ENCODE measurements at regions not wholly inside any gene's neighbourhood (a gene's known extent, or its start where the extent isn't known, plus 50 kb on each side); places are given as distances from the start of the nearest gene placed in this dataset.

DNA sequence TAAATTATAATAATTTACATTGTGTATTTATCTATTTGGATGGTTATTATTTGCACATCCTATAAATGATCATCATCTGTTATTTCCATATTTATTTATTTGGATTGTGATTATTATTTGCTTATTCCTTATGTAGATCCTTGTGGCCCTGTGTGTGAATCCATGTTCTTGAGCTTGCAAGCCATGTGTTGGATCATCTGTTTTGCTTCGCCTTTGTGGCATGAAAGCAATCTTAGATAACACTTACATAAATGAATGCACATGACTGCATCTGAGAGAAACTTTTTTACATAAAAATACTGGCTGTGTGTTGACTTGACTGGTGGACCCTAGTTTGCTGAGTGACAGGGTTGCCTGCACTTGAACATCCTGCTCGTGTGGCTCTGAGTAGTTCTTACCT is 1024.5 kb upstream of the RBFOX1 start:
- Mint-ChIP-seq H3K27me3 (no peaks in the 10 kb centered on the region), H3K9me3 (ENCODE audit: low read depth) (no peaks in the 10 kb centered on the region), H3K4me3 (no peak overlapping the region), H3K4me1 (ENCODE audit: low read depth) (no peaks in the 10 kb centered on the region), H3K27ac (no peak overlapping the region), H3K36me3 (no peaks in the 10 kb centered on the region)

DNA sequence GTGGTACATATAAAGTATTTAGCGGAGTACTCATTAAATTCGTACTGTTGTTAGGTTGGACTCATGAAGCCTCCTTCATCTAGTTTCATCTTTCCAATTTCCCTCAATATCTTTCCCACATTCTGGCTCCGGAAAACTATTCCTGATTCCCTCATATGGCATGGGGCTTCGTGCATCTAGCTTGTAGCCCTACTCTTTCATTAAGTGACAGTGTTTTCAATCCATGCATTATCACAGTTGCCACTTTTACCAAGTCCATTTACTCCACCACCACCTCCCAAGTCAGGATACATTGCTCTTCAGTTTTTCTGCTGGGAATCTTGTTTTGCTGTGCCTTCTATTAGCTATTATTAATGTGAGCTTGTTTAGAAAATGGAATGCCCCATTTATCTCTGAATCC is 1032.1 kb upstream of the RBFOX1 start:
- peaks cover 4% of the 10 kb centered on the region for H3K9me3 Mint-ChIP-seq (ENCODE audit: low read depth)
- no peaks in the 10 kb centered on the region for H3K36me3 Mint-ChIP-seq
- H3K4me3 Mint-ChIP-seq, result no peak overlapping the region
- no peaks in the 10 kb centered on the region for H3K27me3 Mint-ChIP-seq
- no peak overlapping the region for H3K27ac Mint-ChIP-seq
- no peaks in the 10 kb centered on the region for H3K4me1 Mint-ChIP-seq (ENCODE audit: low read depth)

DNA sequence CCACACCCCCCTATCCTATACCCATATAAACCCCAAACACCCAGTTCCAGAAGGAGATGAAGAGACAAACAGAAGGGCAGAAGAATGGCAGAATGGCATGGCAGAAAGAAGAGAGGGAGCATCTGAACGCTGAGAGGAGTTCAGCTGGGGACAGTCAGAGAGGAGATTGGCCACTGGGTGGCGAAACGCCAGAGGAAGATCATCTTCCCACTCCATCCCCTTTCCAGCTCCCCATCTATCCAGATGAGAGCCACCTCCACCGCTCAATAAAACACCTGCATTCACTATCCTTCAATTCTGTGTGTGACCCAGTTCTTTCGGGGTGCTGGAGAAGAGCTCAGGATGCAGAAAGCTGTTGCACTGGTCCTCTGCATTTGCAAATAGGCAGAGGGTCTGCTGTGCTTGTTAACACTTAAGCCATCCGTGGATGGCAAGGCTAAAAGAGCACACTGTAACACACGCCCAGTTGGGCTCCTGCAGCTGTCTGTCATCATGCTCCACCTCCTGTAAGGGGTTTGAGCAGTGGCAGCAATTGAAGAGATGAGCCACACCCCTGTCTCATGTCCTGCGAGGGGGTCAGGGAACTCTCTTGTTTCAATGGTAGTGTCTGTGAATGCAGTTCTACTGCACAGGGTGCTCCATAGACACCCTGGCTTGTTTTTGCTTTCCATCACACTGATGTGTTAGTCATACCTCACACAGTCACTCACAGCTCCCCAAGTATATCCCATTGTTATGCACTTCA is 1034.8 kb upstream of the RBFOX1 start:
- Mint-ChIP-seq H3K9me3 (ENCODE audit: low read depth) (peaks cover 4% of the 10 kb centered on the region), H3K4me1 (ENCODE audit: low read depth) (no peaks in the 10 kb centered on the region), H3K27me3 (no peaks in the 10 kb centered on the region), H3K27ac (no peak overlapping the region), H3K36me3 (no peaks in the 10 kb centered on the region), H3K4me3 (no peak overlapping the region)

DNA sequence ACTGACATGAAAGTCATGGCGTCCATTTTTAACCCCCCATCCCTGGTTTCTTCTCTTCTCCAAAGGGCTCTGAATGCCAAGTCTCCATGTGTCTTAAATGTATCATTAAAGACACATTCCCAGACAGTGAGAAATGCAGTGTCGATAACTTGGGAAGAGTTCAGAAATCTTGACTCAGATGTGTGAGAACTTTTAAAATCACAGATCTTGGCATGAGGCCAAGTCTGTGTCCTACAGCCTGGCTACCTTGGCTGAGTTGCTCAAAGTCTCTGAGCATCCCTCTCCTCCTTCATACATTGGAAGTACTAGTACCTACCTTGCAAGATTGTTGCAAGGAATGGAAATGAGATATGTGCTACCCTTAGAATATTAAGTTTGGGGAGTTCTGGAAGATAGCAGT is 1046.5 kb upstream of the RBFOX1 start:
- H3K9me3 Mint-ChIP-seq (ENCODE audit: low read depth), result peaks cover 12% of the 10 kb centered on the region
- no peaks in the 10 kb centered on the region for H3K36me3 Mint-ChIP-seq
- H3K4me1 Mint-ChIP-seq (ENCODE audit: low read depth), result no peaks in the 10 kb centered on the region
- H3K4me3 Mint-ChIP-seq, result no peak overlapping the region
- H3K27me3 Mint-ChIP-seq, result no peaks in the 10 kb centered on the region
- no peak overlapping the region for H3K27ac Mint-ChIP-seq

DNA sequence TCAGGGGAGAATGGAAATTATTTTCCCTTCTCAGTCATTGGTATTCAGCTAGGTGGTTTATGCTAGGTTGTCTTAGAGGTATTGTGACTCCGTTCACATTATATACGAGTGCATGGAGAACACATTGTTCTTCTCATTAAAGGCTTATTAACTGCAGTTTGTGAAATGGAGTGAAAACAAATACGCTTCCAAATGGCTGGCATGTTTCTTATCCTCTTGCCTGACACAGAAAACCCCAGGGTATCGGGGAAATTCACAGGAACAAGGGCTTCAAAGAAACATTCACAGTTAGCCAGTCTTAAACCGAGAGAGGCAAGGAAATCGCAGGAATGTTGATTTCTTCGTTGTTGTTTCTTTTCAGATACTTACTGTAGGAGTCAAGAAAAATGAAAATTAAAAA is 1047.9 kb upstream of the RBFOX1 start:
- Mint-ChIP-seq H3K4me1 (ENCODE audit: low read depth) (no peaks in the 10 kb centered on the region), H3K9me3 (ENCODE audit: low read depth) (peaks cover 6% of the 10 kb centered on the region), H3K27ac (no peak overlapping the region), H3K4me3 (no peak overlapping the region), H3K27me3 (no peaks in the 10 kb centered on the region), H3K36me3 (no peaks in the 10 kb centered on the region)

DNA sequence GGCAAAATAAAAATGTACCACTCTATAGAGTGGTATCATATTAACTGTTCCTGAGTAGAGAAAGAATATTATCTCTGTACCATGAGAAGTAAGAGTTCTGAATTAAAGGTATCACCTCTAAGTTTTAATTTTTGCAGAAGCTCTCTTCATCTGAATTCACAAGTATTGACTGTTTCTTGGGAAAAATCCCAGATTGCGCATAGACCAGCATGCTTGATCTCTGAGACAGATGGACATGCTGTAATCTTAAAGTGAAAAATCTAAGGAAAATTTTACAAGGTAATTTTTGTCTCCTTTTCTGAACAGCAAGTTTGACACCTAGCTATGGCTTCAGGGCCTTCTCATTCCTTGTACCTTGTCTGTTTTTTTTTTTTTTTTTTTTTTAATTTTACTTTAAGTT is 1050.7 kb upstream of the RBFOX1 start:
- Mint-ChIP-seq H3K9me3 (ENCODE audit: low read depth) (peaks cover 3% of the 10 kb centered on the region), H3K36me3 (no peaks in the 10 kb centered on the region)

DNA sequence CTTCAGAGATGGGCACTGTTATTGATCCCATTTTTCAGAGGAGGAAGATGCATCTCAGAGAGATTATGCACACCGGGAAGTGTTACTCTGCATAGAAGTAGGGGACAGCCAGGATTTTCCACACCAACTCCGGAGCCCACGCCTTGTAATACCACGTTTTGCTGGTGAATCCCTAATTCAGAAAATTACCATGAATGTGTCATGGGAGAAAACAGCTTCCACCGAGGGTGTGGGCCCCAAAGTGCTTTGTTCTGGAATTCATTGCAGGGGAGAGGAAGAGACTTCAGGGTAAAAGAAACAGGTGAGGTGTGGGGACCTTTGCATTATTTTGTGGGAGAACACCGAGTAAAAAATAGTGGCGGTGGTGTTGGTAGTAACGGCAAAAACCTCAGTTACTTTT is 1051.4 kb upstream of the RBFOX1 start:
- no peak overlapping the region for H3K27ac Mint-ChIP-seq
- no peaks in the 10 kb centered on the region for H3K4me1 Mint-ChIP-seq (ENCODE audit: low read depth)
- H3K9me3 Mint-ChIP-seq (ENCODE audit: low read depth), result peaks cover 3% of the 10 kb centered on the region
- H3K27me3 Mint-ChIP-seq, result no peaks in the 10 kb centered on the region
- no peak overlapping the region for H3K4me3 Mint-ChIP-seq
- no peaks in the 10 kb centered on the region for H3K36me3 Mint-ChIP-seq

More for the DNA sequence above, 1050.7 kb upstream of the RBFOX1 start:
- Mint-ChIP-seq H3K4me3 (no peak overlapping the region), H3K27me3 (no peaks in the 10 kb centered on the region), H3K4me1 (ENCODE audit: low read depth) (no peaks in the 10 kb centered on the region), H3K27ac (no peak overlapping the region)

DNA sequence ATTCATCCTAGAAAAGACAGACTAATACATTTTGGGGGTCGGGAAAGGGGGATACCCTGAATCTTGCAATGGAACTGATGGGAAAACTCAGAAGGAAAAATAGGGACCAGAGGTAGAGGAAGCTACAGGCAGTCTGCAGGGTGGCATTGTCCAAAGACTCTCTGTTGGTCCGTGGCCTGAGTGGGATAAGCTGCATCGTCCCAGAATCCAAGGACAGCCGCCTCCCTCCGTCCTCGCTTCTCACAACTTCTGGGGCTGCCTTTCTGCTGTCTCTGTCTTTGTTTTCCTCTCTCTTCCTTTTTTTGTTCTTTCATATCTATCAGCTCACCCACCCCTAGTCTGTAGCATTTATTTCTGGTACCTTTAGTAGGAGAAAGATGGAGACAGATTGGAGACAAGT is 1052.6 kb upstream of the RBFOX1 start:
- peaks cover 3% of the 10 kb centered on the region for H3K9me3 Mint-ChIP-seq (ENCODE audit: low read depth)

DNA sequence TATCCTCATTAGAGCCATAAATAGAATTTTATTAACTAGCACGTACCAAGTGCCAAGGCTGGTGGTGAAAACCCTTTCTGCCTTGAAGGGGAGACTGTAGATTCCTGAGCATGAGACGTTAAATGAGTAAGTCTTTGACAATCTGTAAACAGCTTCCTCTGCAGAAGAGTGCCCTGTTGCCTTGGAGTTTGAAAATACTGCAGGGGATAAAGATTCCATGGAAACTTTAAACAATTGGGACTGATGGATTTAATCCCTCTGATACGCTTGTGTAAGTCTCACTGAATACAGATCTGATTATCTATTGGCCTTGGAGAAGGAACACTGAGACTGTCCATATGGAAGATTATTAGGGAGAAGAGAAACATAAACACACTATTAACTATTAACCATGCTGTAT is 1053.4 kb upstream of the RBFOX1 start:
- no peaks in the 10 kb centered on the region for H3K27me3 Mint-ChIP-seq
- H3K27ac Mint-ChIP-seq, result no peak overlapping the region
- no peaks in the 10 kb centered on the region for H3K36me3 Mint-ChIP-seq
- H3K9me3 Mint-ChIP-seq (ENCODE audit: low read depth), result peaks cover 3% of the 10 kb centered on the region
- no peak overlapping the region for H3K4me3 Mint-ChIP-seq
- H3K4me1 Mint-ChIP-seq (ENCODE audit: low read depth), result no peaks in the 10 kb centered on the region

More for the DNA sequence above, 1052.6 kb upstream of the RBFOX1 start:
- Mint-ChIP-seq H3K4me1 (ENCODE audit: low read depth) (no peaks in the 10 kb centered on the region), H3K4me3 (no peak overlapping the region), H3K36me3 (no peaks in the 10 kb centered on the region), H3K27me3 (no peaks in the 10 kb centered on the region), H3K27ac (no peak overlapping the region)

DNA sequence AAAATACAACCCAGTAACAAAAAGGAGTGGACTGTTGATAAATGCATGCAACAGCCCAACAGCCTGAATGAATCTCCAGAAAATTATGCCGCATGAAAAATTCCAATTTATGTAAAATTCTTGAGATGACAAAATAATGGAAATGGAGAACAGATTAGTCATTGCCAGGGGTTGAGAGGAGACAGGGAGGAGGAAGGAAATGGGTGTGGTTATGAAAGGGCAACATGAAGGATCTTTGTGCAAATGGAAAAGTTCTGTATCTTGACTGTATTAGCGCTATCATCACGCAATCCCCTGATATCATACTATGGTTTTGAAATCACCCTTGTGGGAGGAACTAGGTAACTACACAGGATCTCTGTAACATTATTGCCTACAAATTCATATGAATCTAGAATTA is 1058.3 kb upstream of the RBFOX1 start:
- Mint-ChIP-seq H3K27me3 (no peaks in the 10 kb centered on the region), H3K4me3 (no peak overlapping the region), H3K4me1 (ENCODE audit: low read depth) (no peaks in the 10 kb centered on the region), H3K36me3 (no peaks in the 10 kb centered on the region), H3K27ac (no peak overlapping the region), H3K9me3 (ENCODE audit: low read depth) (peaks cover 10% of the 10 kb centered on the region)

DNA sequence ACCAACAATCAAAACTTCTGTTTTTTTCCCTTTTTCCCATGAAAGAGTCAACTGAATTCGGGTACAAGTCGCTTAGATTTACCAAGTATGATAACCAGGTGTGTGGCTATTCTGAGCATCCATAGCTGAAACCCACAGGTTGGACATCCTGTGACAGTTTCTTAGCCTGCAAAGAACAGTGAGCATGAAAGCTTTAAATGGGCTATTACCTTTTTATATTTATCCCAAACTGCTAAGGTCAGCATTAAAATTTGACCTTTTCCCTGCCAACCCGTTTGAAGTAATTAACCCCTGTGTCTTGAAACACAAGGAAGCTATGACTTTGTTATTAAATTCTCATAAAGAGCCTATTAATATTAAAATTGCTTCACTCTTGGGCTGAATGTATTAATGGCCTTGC is 1065.0 kb upstream of the RBFOX1 start:
- Mint-ChIP-seq H3K27ac (no peak overlapping the region), H3K9me3 (ENCODE audit: low read depth) (peaks cover 7% of the 10 kb centered on the region), H3K27me3 (no peaks in the 10 kb centered on the region), H3K4me3 (no peak overlapping the region), H3K4me1 (ENCODE audit: low read depth) (no peaks in the 10 kb centered on the region), H3K36me3 (no peaks in the 10 kb centered on the region)

DNA sequence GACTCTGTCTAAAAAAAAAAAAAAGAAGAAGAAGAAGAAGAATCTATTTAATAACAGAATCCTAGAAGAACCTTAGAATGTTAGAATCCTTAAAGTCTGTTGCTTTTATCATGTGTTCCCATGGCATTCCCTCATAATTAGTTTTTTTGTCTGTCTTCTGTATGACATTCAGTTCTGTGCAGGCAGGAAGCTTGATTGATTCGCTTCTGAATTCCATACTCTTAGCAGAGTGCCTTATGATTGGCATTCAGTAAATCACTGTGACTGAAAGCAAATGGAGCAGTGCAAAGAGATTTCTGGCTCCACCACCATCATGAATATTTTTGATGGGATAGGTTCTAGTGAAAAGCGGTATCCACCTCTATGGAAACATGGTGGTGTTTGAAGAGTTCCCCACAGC is 1065.9 kb upstream of the RBFOX1 start:
- Mint-ChIP-seq H3K4me3 (no peak overlapping the region), H3K27ac (no peak overlapping the region), H3K27me3 (no peaks in the 10 kb centered on the region), H3K9me3 (ENCODE audit: low read depth) (peaks cover 7% of the 10 kb centered on the region), H3K36me3 (no peaks in the 10 kb centered on the region), H3K4me1 (ENCODE audit: low read depth) (no peaks in the 10 kb centered on the region)

DNA sequence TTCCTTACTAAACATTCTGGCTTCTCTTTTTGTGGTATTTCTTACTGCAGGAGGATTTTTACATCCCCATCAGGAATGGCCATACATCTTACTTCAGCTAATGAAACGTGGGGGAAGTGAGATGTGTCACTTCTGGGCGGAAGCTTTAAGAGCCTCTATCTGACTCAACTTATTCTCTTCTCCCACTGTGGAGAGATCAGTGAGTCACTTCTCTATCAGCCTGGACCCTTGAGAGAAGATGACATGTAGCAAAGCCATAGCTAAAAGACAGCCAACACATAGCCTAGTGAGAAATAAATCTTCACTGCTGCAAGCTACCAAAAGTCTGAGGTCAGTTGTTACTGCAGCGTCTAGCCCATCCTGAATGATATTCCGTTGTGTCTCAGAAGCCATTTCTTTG is 1066.7 kb upstream of the RBFOX1 start:
- H3K4me1 Mint-ChIP-seq (ENCODE audit: low read depth), result no peaks in the 10 kb centered on the region
- no peaks in the 10 kb centered on the region for H3K27me3 Mint-ChIP-seq
- no peaks in the 10 kb centered on the region for H3K36me3 Mint-ChIP-seq
- peaks cover 7% of the 10 kb centered on the region for H3K9me3 Mint-ChIP-seq (ENCODE audit: low read depth)
- H3K27ac Mint-ChIP-seq, result no peak overlapping the region
- no peak overlapping the region for H3K4me3 Mint-ChIP-seq

DNA sequence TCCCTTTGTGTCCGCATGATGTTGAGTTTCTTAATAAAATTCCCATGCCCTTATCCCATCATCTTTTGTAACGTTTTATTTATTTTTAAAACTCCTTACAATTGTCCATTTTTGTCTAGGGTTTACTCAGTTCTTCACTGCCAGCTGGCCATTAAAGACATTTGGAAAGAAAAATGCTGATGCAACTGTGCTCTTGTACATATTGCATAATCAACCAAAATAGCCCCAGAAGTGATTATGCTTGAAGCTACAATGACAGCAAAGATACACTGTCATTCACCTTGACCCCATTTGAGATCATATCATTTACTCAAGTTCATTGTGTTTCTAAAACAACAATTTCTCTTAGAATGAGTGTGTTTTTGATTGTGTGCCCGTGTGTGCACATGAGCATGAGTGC is 1074.6 kb upstream of the RBFOX1 start:
- Mint-ChIP-seq H3K4me3 (no peak overlapping the region), H3K9me3 (ENCODE audit: low read depth) (peaks cover 4% of the 10 kb centered on the region), H3K36me3 (no peaks in the 10 kb centered on the region), H3K27me3 (peaks cover 1% of the 10 kb centered on the region), H3K4me1 (ENCODE audit: low read depth) (no peaks in the 10 kb centered on the region), H3K27ac (no peak overlapping the region)

DNA sequence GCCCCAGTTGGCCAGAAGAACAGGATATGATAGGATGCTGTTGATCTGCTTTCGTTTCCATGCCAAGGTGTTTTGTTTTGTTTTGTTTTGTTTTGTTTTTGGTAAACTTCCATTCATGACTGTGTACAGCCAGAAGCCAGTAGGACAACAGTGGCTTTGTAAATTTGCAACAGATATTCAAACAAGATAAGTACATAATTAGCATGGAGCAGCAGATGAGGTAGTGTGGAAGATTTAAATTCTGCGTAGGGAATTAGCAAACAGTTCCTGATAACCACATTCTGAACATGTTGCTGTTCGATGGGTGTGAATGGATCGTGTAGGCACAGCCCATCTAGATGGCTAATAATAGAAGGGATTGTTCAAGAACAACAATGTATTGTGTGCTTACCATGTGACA is 1080.1 kb upstream of the RBFOX1 start:
- Mint-ChIP-seq H3K36me3 (no peaks in the 10 kb centered on the region), H3K27me3 (no peaks in the 10 kb centered on the region), H3K27ac (no peak overlapping the region), H3K4me3 (no peak overlapping the region), H3K9me3 (ENCODE audit: low read depth) (no peaks in the 10 kb centered on the region), H3K4me1 (ENCODE audit: low read depth) (no peaks in the 10 kb centered on the region)

DNA sequence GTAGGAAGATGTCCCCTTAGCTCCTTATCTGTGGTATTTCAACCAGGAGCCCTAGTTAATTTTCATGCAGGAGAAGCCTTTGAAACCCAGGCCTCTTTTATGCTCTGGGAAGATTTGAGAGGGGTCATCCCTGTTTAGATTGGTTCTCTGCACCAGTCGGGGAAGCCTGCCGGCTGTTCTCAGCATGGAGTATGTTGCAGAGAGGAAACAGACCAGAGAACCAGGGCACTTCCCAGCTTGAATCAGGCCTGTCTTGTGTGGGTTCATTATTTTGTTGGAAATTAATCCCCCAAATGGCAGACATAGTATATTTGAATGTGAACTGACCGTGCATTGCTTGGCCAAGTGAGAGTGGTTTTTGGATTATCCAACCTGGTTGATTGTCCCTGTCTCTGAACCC is 1082.1 kb upstream of the RBFOX1 start:
- H3K9me3 Mint-ChIP-seq (ENCODE audit: low read depth), result no peaks in the 10 kb centered on the region
- no peaks in the 10 kb centered on the region for H3K27me3 Mint-ChIP-seq
- H3K27ac Mint-ChIP-seq, result no peak overlapping the region
- H3K36me3 Mint-ChIP-seq, result no peaks in the 10 kb centered on the region
- H3K4me1 Mint-ChIP-seq (ENCODE audit: low read depth), result no peaks in the 10 kb centered on the region
- no peak overlapping the region for H3K4me3 Mint-ChIP-seq
